Left ventricle myocardium inferior (tissue), 1 donor: ENCODE measurements at regions not wholly inside any gene's neighbourhood (a gene's known extent, or its start where the extent isn't known, plus 50 kb on each side); places are given as distances from the start of the nearest gene placed in this dataset.
"Not testable (repeated sequence)": the region's sequence is repeated elsewhere in the genome, so short reads cannot be mapped to it uniquely, and the experiment has no call there.

ENCODE experiments used
- DNase-seq: peaks from one replicate; pipeline ENCODE4 v3.0.0-alpha.2; 2020
- H3K27ac ChIP-seq: fragments of 200-600 bp; replicated peaks from 2 replicates; pipeline ENCODE4 v1.8.0; 2021
- H3K27me3 ChIP-seq: fragments of 200-600 bp; 2 replicates; pipeline ENCODE4 v1.8.0; 2021; ENCODE audit warnings: low read depth
- H3K36me3 ChIP-seq: fragments of 200-600 bp; 2 replicates; pipeline ENCODE4 v1.8.0; 2021
- H3K4me1 ChIP-seq: fragments of 200-600 bp; 2 replicates; pipeline ENCODE4 v1.8.0; 2021
- H3K4me3 ChIP-seq: fragments of 200-600 bp; 2 replicates; pipeline ENCODE4 v1.8.0; 2021; ENCODE audit warnings: mild to moderate bottlenecking, moderate library complexity
- H3K9me3 ChIP-seq: fragments of 200-600 bp; replicated peaks from 2 replicates; pipeline ENCODE4 v1.8.0; 2021
- CTCF ChIP-seq: fragments of 200-600 bp; IDR thresholded peaks from 2 replicates; pipeline ENCODE4 v1.8.0; 2021; ENCODE audit warnings: antibody characterized with exemption, mild to moderate bottlenecking, borderline replicate concordance
- intact Hi-C: fragments of 100-400 bp; cut with micrococcal nuclease; formaldehyde crosslinking; loops from one replicate; pipeline ENCODE4 v1.11.0; 2022
- donor health status: DM: no; HTN: yes; CAD: no; lungs with severe emphysema.

- H3K4me1 ChIP-seq = no peaks in the 10 kb centered on the region
- H3K9me3 ChIP-seq = no peaks in the 10 kb centered on the region
- no peaks in the 10 kb centered on the region for H3K36me3 ChIP-seq
- H3K27me3 ChIP-seq = no peaks in the 10 kb centered on the region
- no peak overlapping the region for H3K27ac ChIP-seq
- TF ChIP-seq CTCF = no peak
- intact Hi-C loops = no loop called here
- no peak overlapping the region for H3K4me3 ChIP-seq
- DNase-seq = no peak
Observed at GRCh38 chr10:123245264-123245663, 91.1 kb downstream of the BUB3 start.

- intact Hi-C loops = no loop called here
- Histone ChIP-seq H3K9me3 (no peaks in the 10 kb centered on the region), H3K27ac (no peak overlapping the region), H3K36me3 (no peaks in the 10 kb centered on the region), H3K4me3 (no peak overlapping the region), H3K4me1 (no peaks in the 10 kb centered on the region), H3K27me3 (no peaks in the 10 kb centered on the region)
- TF ChIP-seq CTCF = no peak
- DNase-seq = no peak
Observed at GRCh38 chr10:123249894-123250293, 95.7 kb downstream of the BUB3 start.

DNA sequence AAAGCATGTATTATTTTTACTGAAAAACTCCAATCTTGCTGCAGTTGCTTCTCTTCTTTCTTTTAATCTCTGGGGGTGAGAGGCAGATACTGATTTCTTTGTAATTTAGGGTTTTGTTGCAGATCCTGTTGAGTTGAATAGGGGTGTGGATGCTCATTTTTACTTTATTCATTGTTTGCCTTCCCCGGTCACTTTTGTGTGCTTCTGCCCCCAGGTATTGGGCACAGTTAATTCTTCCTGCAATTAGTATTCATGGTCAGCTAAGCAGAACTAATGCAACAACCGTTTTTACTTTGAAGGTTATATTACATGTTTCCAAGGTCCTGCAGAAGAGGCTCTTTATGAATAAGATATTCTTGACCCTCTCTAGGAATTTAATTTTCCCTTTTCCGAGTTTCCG, 96.4 kb downstream of the BUB3 start:
- Histone ChIP-seq H3K9me3 (no peaks in the 10 kb centered on the region), H3K36me3 (no peaks in the 10 kb centered on the region), H3K27me3 (no peaks in the 10 kb centered on the region), H3K27ac (no peak overlapping the region), H3K4me1 (no peaks in the 10 kb centered on the region), H3K4me3 (no peak overlapping the region)
- DNase-seq = no peak
- intact Hi-C loops = no loop called here
- TF ChIP-seq CTCF = no peak

DNA sequence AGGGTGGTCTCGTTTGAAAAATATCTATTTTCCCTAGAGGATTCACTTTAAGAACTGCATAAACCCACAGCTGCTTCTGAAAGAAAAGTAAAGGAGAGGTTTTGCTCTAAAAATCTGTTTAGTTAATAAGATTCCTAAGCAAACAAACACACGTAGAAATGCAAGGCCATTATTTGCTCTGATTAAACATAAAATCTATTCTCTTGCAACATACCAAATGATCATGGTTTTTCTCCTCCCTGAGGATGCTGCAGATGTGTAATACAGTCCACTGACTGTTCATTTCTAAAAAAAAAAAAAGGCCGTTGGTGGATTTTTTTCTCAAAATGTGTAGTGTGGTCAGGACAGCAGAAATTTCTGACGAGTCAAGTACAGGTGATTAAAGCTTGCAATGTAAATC, 98.6 kb downstream of the BUB3 start:
- Histone ChIP-seq H3K27ac (no peak overlapping the region), H3K4me3 (no peak overlapping the region), H3K36me3 (no peaks in the 10 kb centered on the region), H3K9me3 (no peaks in the 10 kb centered on the region), H3K4me1 (no peaks in the 10 kb centered on the region), H3K27me3 (no peaks in the 10 kb centered on the region)
- intact Hi-C loops = no loop called here
- DNase-seq = no peak
- TF ChIP-seq CTCF = no peak

DNA sequence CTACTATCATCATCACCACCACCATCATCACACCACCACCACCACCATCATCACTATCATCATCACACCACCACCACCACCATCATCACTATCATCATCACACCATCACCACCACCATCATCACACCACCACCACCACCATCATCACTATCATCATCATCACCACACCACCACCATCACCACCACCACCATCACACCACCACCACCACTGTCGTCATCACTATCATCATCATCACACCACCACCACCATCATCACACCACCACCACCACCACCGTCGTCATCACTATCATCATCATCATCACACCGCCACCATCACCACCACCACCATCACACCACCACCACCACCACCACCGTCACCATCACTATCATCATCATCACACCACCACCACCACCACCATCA, 100.1 kb downstream of the BUB3 start:
- H3K27me3 ChIP-seq, H3K4me1 ChIP-seq, H3K4me3 ChIP-seq, intact Hi-C loops, H3K27ac ChIP-seq, H3K9me3 ChIP-seq, H3K36me3 ChIP-seq, DNase-seq: not testable (repeated sequence)

DNA sequence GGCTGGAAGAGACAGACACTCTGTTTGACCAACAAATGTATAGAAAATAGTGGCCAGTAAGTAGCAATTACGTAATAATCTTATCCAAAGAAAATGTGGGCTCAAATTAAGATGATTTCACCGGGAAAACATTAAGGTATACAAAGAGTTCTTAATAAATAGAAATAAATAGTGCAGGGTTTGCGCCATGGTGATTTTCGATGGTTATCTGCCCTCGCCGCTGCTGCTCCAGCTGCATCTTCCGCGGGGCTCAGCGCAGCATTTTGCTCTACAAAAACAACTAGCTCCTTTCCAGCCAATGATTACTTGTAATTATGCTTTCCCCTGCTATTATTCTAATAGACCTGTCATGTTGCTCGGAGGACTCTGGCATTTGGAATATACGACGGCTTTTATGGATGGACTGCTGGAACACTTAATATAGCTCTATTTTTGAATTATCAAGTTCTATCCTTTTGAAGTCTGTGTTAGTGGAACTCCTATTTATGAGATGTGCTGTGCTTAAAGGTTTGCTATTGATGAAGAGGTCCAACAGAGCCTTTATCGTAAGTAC, 103.8 kb downstream of the BUB3 start:
- Histone ChIP-seq H3K4me1 (no peaks in the 10 kb centered on the region), H3K4me3 (no peak overlapping the region), H3K27me3 (no peaks in the 10 kb centered on the region), H3K36me3 (no peaks in the 10 kb centered on the region), H3K9me3 (no peaks in the 10 kb centered on the region), H3K27ac (no peak overlapping the region)
- no peak for DNase-seq
- TF ChIP-seq CTCF = no peak
- intact Hi-C loops = no loop called here
